ENCODE measurements at regions not wholly inside any gene's neighbourhood (a gene's known extent, or its start where the extent isn't known, plus 50 kb on each side); places are given as distances from the start of the nearest gene placed in this dataset.

DNA sequence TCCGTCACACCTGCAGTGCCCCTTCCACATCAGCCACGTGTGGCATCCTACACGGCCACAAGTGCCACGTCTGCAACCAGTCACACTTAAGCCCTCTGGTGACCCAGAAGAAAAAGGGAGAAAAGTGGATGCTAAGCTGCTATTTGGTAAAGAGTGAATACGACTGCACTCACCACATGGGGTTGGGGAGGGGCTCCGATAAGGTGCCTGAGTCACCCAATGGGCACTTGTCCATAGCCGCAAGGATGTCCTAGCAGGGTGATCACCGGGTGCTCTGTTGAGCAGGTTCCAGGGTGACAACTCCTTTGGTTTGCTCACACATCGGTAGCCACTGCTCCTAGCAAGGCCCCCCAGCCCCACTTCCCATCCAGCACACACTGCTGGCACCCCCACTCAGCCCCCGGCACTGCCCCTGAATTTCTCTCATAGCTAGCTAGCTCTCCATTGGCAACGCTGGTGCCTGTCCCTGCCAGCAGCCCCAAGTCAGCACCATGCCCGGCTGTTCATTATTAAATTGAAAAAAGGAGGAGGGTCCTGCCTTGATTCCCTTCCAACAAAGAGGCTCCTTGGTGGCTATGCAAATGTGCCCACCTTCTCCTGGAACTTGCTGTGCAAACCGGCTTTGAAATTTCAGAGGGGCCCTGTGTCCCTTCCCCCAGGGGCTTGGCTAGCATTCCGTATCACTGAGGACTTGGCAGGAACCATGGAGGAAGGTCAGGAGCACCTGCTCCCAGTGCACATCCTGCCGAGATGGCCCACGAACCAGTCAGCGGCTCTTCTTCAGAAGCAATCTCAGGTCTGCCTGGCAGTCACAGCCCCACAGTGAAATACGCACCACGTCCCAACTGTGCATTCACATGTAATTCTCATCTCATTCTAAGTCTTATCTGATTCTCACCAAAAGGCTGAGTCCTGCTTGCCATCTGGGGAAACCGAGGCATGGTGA, 227.7 kb upstream of the DIO3 start:
- Mint-ChIP-seq H3K27ac (no peak overlapping the region), H3K36me3 (ENCODE audit: low read depth) (no peaks in the 10 kb centered on the region), H3K4me1 (peaks cover 21% of the 10 kb centered on the region), H3K27me3 (ENCODE audit: low read depth) (peaks cover 29% of the 10 kb centered on the region), H3K9me3 (no peaks in the 10 kb centered on the region), H3K4me3 (no peak overlapping the region)
- TF ChIP-seq, protein P1, sequence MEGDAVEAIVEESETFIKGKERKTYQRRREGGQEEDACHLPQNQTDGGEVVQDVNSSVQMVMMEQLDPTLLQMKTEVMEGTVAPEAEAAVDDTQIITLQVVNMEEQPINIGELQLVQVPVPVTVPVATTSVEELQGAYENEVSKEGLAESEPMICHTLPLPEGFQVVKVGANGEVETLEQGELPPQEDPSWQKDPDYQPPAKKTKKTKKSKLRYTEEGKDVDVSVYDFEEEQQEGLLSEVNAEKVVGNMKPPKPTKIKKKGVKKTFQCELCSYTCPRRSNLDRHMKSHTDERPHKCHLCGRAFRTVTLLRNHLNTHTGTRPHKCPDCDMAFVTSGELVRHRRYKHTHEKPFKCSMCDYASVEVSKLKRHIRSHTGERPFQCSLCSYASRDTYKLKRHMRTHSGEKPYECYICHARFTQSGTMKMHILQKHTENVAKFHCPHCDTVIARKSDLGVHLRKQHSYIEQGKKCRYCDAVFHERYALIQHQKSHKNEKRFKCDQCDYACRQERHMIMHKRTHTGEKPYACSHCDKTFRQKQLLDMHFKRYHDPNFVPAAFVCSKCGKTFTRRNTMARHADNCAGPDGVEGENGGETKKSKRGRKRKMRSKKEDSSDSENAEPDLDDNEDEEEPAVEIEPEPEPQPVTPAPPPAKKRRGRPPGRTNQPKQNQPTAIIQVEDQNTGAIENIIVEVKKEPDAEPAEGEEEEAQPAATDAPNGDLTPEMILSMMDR (IDR thresholded peaks at IDR 0.05; ENCODE audit: unreplicated experiment in 3 of 3) = no peak

DNA sequence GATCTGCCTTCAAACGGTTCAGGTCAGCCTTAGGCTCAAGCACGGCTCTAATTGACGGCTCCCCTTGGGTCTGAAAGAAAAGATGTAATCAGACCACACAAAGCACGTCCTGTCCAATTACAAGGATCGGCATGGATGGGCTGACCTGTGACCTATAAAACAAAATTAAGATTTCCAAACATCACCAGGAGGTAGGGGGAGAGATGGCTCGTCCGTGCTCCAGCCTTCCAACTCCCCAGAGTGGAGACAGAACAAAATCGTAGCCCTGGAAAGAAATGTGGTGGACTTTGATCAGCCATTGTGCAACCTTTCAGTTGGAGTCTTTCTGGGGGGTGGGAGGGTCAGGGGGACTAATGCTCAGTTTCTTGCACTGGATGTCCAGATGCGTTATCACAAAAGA, 226.6 kb upstream of the DIO3 start:
- peaks cover 24% of the 10 kb centered on the region for H3K27me3 Mint-ChIP-seq (ENCODE audit: low read depth)
- peaks cover 21% of the 10 kb centered on the region for H3K4me1 Mint-ChIP-seq
- no peaks in the 10 kb centered on the region for H3K36me3 Mint-ChIP-seq (ENCODE audit: low read depth)
- H3K27ac Mint-ChIP-seq = no peak overlapping the region
- no peaks in the 10 kb centered on the region for H3K9me3 Mint-ChIP-seq
- TF ChIP-seq, protein P1 (IDR thresholded peaks at IDR 0.05; ENCODE audit: unreplicated experiment in 3 of 3) = no peak
- H3K4me3 Mint-ChIP-seq = no peak overlapping the region

DNA sequence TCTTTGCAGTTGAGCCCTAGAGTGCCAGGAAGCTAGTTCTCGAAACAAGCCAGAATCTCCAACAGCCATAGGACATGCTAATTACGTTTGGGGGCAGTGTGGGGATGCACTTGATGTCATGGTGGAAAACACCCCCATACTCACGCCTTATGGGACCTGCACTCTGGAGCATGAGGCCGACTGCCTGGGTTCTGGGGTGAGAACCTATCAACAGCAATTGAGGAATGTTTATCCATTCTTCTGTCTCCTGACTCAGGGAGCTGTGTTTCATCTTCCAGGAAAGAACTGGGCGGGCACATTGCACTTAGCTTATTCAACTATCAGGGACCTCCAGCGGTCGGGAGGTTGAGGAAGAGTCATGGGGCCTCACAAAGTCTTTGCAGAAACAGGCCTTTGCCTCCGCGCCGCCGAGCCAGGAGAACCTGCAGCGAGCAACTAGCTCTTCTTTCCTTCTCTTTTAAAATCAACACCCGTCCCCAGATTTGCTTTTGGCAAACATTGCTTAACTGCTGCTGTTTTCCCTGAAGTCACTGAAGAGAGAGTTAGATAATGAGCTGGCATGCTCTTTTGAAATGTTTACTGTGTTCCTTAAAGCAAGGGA, 226.1 kb upstream of the DIO3 start:
- H3K4me1 Mint-ChIP-seq = peaks cover 21% of the 10 kb centered on the region
- no peaks in the 10 kb centered on the region for H3K9me3 Mint-ChIP-seq
- TF ChIP-seq, protein P1 (IDR thresholded peaks at IDR 0.05; ENCODE audit: unreplicated experiment in 3 of 3) = no peak
- peaks cover 24% of the 10 kb centered on the region for H3K27me3 Mint-ChIP-seq (ENCODE audit: low read depth)
- H3K4me3 Mint-ChIP-seq = no peak overlapping the region
- no peak overlapping the region for H3K27ac Mint-ChIP-seq
- H3K36me3 Mint-ChIP-seq (ENCODE audit: low read depth) = no peaks in the 10 kb centered on the region

DNA sequence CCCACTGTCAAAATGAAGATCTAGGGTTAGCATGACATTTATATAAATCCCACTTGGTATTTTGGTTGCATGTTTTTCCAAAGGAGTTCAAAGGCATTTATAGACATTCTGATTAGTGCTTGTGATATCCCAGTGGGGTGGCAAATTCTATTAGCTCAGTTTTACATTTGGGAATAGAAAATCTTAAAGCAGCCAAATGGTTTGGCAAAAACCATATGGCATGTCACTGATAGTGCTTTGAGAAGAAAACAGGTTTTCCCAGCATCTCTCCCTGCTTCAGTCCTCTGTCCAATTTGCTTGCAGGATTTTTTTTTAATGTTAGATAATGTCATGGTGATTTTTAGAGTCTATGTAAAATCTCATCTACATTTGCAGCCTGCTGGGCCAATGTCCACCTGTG, 225.1 kb upstream of the DIO3 start:
- peaks cover 21% of the 10 kb centered on the region for H3K4me1 Mint-ChIP-seq
- peaks cover 24% of the 10 kb centered on the region for H3K27me3 Mint-ChIP-seq (ENCODE audit: low read depth)
- TF ChIP-seq, protein P1 (IDR thresholded peaks at IDR 0.05; ENCODE audit: unreplicated experiment in 3 of 3) = no peak

DNA sequence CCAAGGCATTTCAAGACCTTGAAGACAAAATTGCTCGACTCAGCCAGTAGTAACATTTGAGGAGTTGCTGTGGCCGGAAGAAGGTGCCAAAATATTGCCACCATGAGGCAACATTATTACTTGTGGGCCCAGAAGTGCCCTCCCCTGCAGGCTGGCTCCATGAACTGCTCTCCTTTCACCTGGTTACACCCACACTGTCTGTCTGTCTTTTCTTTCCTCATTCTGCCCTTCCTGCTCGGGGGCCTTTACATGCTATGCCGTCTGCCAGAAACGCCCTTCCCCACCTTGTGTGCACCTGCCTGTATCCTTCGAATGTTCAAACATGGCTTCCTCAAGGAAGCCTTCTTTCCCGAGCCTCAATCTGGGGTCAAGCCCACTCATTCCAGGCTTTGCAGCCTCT, 224.2 kb upstream of the DIO3 start:
- no peaks in the 10 kb centered on the region for H3K36me3 Mint-ChIP-seq (ENCODE audit: low read depth)
- TF ChIP-seq, protein P1 (IDR thresholded peaks at IDR 0.05; ENCODE audit: unreplicated experiment in 3 of 3) = no peak
- H3K27ac Mint-ChIP-seq = no peak overlapping the region
- no peaks in the 10 kb centered on the region for H3K9me3 Mint-ChIP-seq
- peaks cover 28% of the 10 kb centered on the region for H3K27me3 Mint-ChIP-seq (ENCODE audit: low read depth)
- H3K4me3 Mint-ChIP-seq = no peak overlapping the region
- peaks cover 16% of the 10 kb centered on the region for H3K4me1 Mint-ChIP-seq

More for the DNA sequence above, 225.1 kb upstream of the DIO3 start:
- H3K36me3 Mint-ChIP-seq (ENCODE audit: low read depth) = no peaks in the 10 kb centered on the region
- no peak overlapping the region for H3K27ac Mint-ChIP-seq
- H3K9me3 Mint-ChIP-seq = no peaks in the 10 kb centered on the region
- no peak overlapping the region for H3K4me3 Mint-ChIP-seq

Measured in nephron (organoid).